HG03378 (cell line): ENCODE measurements at regions not wholly inside any gene's neighbourhood (a gene's known extent, or its start where the extent isn't known, plus 50 kb on each side); places are given as distances from the start of the nearest gene placed in this dataset.

Experiments
- ATAC-seq: cut with Tn5 transposase; IDR thresholded peaks from one replicate; pipeline ENCODE4 v1.9.1; 2021; ENCODE audit warnings: mild to moderate bottlenecking, moderate library complexity; ENCODE audit not compliant: unreplicated experiment

- peak; percentile 66 for ATAC-seq
Observed at GRCh38 chrX:20527558-20528011, 260.9 kb upstream of the RPS6KA3 start.

- ATAC-seq = no peak
Observed at GRCh38 chrX:20527041-20527440, 260.3 kb upstream of the RPS6KA3 start.

GRCh38 chrX:20523626-20524312, 257.1 kb upstream of the RPS6KA3 start:
- ATAC-seq = no peak

DNA sequence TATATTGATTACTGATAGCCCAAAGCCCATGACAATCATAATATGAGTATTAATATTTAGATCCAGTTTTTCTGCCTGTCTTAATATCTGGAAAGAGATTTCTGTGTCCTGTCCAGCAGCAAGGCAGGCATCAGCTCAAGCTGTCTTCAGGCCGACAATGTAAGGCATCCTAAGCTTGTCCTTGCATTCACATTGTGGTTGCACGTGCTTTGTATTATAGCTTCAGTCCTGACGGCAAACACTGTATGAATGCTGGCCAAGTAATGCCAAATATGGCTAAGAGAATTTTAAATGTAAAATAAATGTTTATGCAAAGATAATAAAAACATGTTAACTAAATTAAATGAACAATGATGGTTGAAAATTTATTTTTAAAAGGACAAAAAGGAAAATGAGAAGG, 255.7 kb upstream of the RPS6KA3 start:
- ATAC-seq = no peak

- no peak for ATAC-seq
Observed at GRCh38 chrX:20521222-20521621, 254.5 kb upstream of the RPS6KA3 start.

- no peak for ATAC-seq
Observed at GRCh38 chrX:20519826-20520225, 253.1 kb upstream of the RPS6KA3 start.

DNA sequence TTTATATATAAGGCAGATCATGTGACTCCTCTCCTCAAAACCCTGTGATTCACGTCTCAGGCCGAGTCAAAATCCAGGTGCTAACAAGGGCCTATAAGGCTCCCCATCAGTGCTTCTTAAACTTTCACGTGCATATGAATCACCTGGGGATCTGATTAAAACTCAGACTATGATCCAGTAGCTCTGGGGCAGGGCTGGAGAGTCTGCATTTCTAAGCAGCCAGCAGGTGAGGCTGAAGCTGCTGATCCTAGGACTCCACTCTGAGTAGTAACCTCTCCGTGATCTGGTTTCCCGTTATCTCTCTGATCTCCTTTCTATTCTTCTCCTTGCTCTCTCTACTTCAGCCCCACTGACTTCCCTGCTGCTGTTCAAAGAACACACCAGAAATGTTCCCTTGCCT, 252.4 kb upstream of the RPS6KA3 start:
- ATAC-seq = no peak

DNA sequence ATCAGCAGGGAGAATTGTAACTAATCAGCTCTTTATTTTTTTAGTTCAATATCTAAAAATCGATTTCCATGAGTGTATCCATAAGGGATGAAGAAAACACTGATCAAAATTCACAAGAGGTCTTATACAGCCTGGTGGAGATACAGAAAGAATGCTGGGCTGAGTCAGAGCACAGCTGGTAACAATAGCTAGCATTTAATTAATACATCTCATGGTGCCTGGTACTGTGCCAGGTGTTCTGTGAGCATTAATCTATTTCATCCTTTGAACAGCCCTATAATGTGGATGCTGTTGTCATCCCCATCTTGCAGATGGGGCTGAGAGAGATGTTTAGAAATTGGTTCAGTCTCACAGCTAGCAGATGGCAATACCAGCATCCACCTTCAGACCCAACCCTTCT, 250.9 kb upstream of the RPS6KA3 start:
- ATAC-seq = no peak

- ATAC-seq = peak; percentile 99
Observed at GRCh38 chrX:20515841-20516461, 249.2 kb upstream of the RPS6KA3 start.

GRCh38 chrX:20514358-20514757, 247.6 kb upstream of the RPS6KA3 start:
- no peak for ATAC-seq

- no peak for ATAC-seq
Observed at GRCh38 chrX:20513185-20513584, 246.5 kb upstream of the RPS6KA3 start.

DNA sequence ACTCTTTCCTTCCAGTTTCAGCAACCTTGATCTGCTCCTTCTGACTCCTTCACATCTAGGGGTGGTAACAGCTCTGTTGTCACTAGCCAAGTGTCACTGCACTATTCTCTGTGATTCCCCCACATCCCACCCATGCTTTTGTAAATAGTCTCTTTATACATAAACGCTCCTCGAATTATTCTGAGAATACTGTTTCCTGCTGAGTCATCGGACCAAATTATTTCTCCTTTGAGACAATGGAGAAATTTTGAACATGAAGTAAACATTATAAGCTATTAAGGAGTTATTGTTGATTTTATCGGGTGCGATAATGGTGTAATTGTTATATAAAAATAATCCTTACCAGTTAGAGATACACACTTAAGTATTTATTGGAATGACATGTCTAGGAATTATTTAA, 245.1 kb upstream of the RPS6KA3 start:
- ATAC-seq = no peak

DNA sequence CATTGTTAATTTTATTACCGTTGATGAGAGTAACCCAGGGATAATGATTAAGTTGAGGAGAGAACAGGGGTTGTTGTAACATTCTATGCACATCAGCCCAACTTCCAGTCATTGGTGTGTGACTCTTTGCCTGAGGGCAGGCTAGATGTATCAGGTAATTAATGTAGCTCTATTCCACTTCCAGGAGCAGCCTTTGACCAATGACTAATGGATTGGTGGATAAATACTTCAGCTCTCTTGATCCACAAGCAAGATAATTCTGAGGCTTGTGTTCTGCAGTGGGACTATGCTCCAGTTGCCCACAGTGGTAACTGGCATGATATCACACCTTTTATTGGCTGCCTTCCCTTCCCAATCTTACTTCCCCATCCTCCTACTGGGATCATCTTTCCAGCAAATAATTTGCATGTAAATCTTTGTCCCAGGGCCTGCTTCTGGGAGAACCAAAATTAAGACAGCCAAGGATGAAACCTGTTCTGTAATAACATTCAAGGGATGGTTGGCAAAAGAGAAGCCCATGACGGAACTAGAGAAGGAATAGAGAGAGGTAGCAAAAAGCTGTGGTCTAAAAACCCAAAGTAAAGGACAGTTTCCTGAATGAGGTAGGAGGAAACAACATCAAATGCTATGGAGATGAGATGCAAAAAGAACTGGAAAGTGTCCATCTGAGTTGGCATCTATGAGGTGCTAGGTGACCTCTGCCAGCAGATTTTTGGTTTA, 241.4 kb upstream of the RPS6KA3 start:
- no peak for ATAC-seq

- no peak for ATAC-seq
Observed at GRCh38 chrX:20506739-20507138, 240.0 kb upstream of the RPS6KA3 start.

- no peak for ATAC-seq
Observed at GRCh38 chrX:20500949-20501348, 234.2 kb upstream of the RPS6KA3 start.

GRCh38 chrX:20500171-20500865, 233.6 kb upstream of the RPS6KA3 start:
- ATAC-seq = peak; percentile 55

GRCh38 chrX:20499763-20500162, 233.1 kb upstream of the RPS6KA3 start:
- ATAC-seq = peak; percentile 20

DNA sequence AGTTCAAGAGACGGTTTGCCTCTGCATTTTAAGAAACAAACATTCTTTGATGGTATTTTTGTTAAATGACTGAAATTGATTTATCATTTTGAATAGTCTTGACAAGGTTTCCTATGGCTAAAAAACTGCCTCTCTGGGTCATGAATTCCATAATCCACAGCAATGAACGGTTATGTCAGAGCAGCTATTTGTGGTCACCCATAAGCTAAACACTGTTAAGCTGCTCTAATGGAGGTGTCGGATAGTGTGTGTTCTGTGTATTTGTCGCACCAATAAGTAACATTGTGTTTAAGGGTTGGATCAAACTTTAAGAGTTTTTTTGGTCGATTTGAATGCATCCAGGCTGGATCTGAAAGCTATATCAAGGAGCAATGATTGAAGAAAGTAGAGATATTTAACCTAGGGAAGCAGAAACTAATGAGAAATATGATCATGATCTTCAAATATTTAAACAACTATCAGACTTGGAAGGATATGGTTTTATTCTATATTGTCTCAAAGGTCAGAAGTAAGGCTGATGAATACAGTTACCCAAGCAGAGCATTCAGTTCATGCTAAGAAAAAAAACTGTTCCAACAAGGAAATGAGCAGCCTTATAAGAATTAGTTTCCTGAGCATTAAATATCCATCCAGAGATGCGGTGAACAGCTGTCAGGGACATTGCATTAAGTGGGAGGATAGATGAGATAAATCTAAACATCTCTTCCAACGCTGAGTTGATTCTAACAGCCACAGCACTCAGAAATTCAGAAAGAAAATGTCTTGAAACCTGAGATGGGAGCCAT, 232.3 kb upstream of the RPS6KA3 start:
- ATAC-seq = no peak

- ATAC-seq = no peak
Observed at GRCh38 chrX:20495575-20495974, 228.9 kb upstream of the RPS6KA3 start.

GRCh38 chrX:20488473-20488872, 221.8 kb upstream of the RPS6KA3 start:
- no peak for ATAC-seq

- ATAC-seq = no peak
Observed at GRCh38 chrX:20487227-20487626, 220.5 kb upstream of the RPS6KA3 start.
